K562 (cell line): ENCODE measurements at regions not wholly inside any gene's neighbourhood (a gene's known extent, or its start where the extent isn't known, plus 50 kb on each side); places are given as distances from the start of the nearest gene placed in this dataset.

Experiments used
- CEBPB ChIP-seq: fragments of 450-650 bp; IDR thresholded peaks from 2 replicates; pipeline ENCODE4 v1.6.1; 2016; ENCODE audit warnings: missing genetic modification characterization, missing compliant biosample characterization
- CHD2 ChIP-seq: IDR thresholded peaks from 2 replicates; pipeline ENCODE4 v1.6.1; 2011; ENCODE audit warnings: low read depth, low read length
- FOS ChIP-seq: IDR thresholded peaks from 3 replicates; pipeline ENCODE4 v1.6.1; 2011; ENCODE audit not compliant: insufficient read length; ENCODE audit errors: extremely low read depth
- FOXA3 ChIP-seq, 2 experiments: fragments of 450-650 bp in 1 of 2; sonication (generic) in 1 of 2; formaldehyde crosslinking; IDR thresholded peaks in 1 of 2; conservative IDR thresholded peaks in 1 of 2; 2 replicates each; pipeline versions ENCODE4 v1.4.0 to v1.8.0; 2020 to 2022; ENCODE audit warnings: mild to moderate bottlenecking in 2 of 2, missing genetic modification reagents in 1 of 2
- FOXJ2 ChIP-seq: fragments of 200-800 bp; sonication (Bioruptor generic); IDR thresholded peaks from 2 replicates; pipeline ENCODE4 v1.6.1; 2016; ENCODE audit warnings: missing genetic modification characterization, missing compliant biosample characterization
- MCM2 ChIP-seq: fragments of 450-650 bp; IDR thresholded peaks from 2 replicates; pipeline ENCODE4 v1.6.1; 2017; ENCODE audit warnings: low read depth, mild to moderate bottlenecking
- MXI1 ChIP-seq: IDR thresholded peaks from 2 replicates; pipeline ENCODE4 v1.6.1; 2011; ENCODE audit warnings: low read depth, mild to moderate bottlenecking, improper control_type of control experiment, low read length
- MYBL2 ChIP-seq, 2 experiments: fragments of 450-650 bp in 1 of 2; sonication (generic) in 1 of 2; formaldehyde crosslinking in 1 of 2; IDR thresholded peaks; 2 replicates each; pipeline versions ENCODE4 v1.6.1 to v1.8.1; 2017 to 2022; ENCODE audit warnings: borderline replicate concordance in 1 of 2, inconsistent platforms in 1 of 2, low read depth in 1 of 2, mild to moderate bottlenecking in 1 of 2, missing genetic modification reagents in 1 of 2, moderate library complexity in 1 of 2
- OTX1 ChIP-seq: fragments of 450-650 bp; formaldehyde crosslinking; IDR thresholded peaks from 2 replicates; pipeline ENCODE4 v1.4.0; 2022; ENCODE audit warnings: mild to moderate bottlenecking
- RBM25 ChIP-seq: fragments of 200-400 bp; formaldehyde crosslinking; IDR thresholded peaks from 2 replicates; pipeline ENCODE4 v1.6.1; 2018; ENCODE audit warnings: low read length, low read depth, moderate library complexity; ENCODE audit not compliant: severe bottlenecking
- TBL1XR1 ChIP-seq, 2 experiments: IDR thresholded peaks; 2 replicates each; pipeline ENCODE4 v1.6.1; 2012; ENCODE audit warnings: improper control_type of control experiment in 2 of 2, low read length in 2 of 2, mild to moderate bottlenecking in 1 of 2
- ZFPM2 ChIP-seq: fragments of 250-450 bp; sonication (Bioruptor Pico); IDR thresholded peaks from 2 replicates; pipeline ENCODE4 v1.5.1; 2022; ENCODE audit warnings: mild to moderate bottlenecking
- ZNF407 ChIP-seq: fragments of 450-650 bp; IDR thresholded peaks from 2 replicates; pipeline ENCODE4 v1.6.1; 2016; ENCODE audit warnings: low read depth
- TF ChIP-seq, protein P1 (sequence below), 2 experiments: IDR thresholded peaks in 1 of 2; conservative IDR thresholded peaks in 1 of 2; 2 replicates each; pipeline ENCODE4 v1.6.1; 2016; ENCODE audit warnings: low read depth in 2 of 2, mild to moderate bottlenecking in 1 of 2, missing compliant biosample characterization in 1 of 2, missing genetic modification characterization in 1 of 2, moderate library complexity in 1 of 2
- TF ChIP-seq, protein P2 (sequence below): sonication (generic); formaldehyde crosslinking; IDR thresholded peaks from 2 replicates; pipeline ENCODE4 v1.8.0; 2022; ENCODE audit warnings: missing genetic modification reagents, mild to moderate bottlenecking, moderate library complexity, borderline replicate concordance
- TF ChIP-seq, protein P3 (sequence below): fragments of 450-650 bp; IDR thresholded peaks from 2 replicates; pipeline ENCODE4 v1.6.1; 2016; ENCODE audit warnings: low read depth, mild to moderate bottlenecking, moderate library complexity

- TF ChIP-seq ZNF407 (no peak), CHD2 (no peak), FOXA3 (CRISPR knock-in tag; conservative IDR thresholded peaks at IDR 0.05 in 1 of 2, IDR thresholded peaks at IDR 0.05 in 1 of 2) (peak in 1 of 2 experiments; percentile 26; a peak in 1 of 4 replicates), CEBPB (no peak), MYBL2 (IDR thresholded peaks at IDR 0.05; ENCODE audit: low read depth) (peak; percentile 71), MYBL2 (CRISPR knock-in tag; IDR thresholded peaks at IDR 0.05; ENCODE audit: borderline replicate concordance) (no peak), MCM2 (no peak), RBM25 (peak; percentile 44), ZFPM2 (no peak), OTX1 (CRISPR knock-in tag) (no peak), TBL1XR1 (IDR thresholded peaks at IDR 0.05; ENCODE audit: low read length in 2 of 2) (no peak), FOS (peak; percentile 10), FOXJ2 (tag) (no peak), MXI1 (no peak)
- TF ChIP-seq, protein P1, sequence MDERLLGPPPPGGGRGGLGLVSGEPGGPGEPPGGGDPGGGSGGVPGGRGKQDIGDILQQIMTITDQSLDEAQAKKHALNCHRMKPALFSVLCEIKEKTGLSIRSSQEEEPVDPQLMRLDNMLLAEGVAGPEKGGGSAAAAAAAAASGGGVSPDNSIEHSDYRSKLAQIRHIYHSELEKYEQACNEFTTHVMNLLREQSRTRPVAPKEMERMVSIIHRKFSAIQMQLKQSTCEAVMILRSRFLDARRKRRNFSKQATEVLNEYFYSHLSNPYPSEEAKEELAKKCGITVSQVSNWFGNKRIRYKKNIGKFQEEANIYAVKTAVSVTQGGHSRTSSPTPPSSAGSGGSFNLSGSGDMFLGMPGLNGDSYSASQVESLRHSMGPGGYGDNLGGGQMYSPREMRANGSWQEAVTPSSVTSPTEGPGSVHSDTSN (CRISPR knock-in tag; IDR thresholded peaks at IDR 0.05; ENCODE audit: low read depth) = no peak
- TF ChIP-seq, protein P1 (tag; conservative IDR thresholded peaks at IDR 0.05; ENCODE audit: low read depth) = peak; percentile 80
- TF ChIP-seq, protein P2, sequence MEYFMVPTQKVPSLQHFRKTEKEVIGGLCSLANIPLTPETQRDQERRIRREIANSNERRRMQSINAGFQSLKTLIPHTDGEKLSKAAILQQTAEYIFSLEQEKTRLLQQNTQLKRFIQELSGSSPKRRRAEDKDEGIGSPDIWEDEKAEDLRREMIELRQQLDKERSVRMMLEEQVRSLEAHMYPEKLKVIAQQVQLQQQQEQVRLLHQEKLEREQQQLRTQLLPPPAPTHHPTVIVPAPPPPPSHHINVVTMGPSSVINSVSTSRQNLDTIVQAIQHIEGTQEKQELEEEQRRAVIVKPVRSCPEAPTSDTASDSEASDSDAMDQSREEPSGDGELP (CRISPR knock-in tag) = no peak
- TF ChIP-seq, protein P3, sequence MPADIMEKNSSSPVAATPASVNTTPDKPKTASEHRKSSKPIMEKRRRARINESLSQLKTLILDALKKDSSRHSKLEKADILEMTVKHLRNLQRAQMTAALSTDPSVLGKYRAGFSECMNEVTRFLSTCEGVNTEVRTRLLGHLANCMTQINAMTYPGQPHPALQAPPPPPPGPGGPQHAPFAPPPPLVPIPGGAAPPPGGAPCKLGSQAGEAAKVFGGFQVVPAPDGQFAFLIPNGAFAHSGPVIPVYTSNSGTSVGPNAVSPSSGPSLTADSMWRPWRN = no peak
Observed at GRCh38 chr7:67716729-67717128, 720.1 kb downstream of the TYW1 start (continued).
